DND-41 (cell line): ENCODE measurements at regions not wholly inside any gene's neighbourhood (a gene's known extent, or its start where the extent isn't known, plus 50 kb on each side); places are given as distances from the start of the nearest gene placed in this dataset.

Source experiments
- CTCF ChIP-seq: IDR thresholded peaks from 2 replicates; pipeline ENCODE4 v1.5.1; 2012; ENCODE audit warnings: borderline replicate concordance, low read length, moderate library complexity, mild to moderate bottlenecking; ENCODE audit not compliant: poor library complexity, severe bottlenecking; ENCODE audit errors: extremely low read depth
- EZH2 ChIP-seq: IDR thresholded peaks from 3 replicates; pipeline ENCODE4 v1.6.1; 2012; ENCODE audit warnings: borderline replicate concordance, low read depth, mild to moderate bottlenecking, moderate library complexity, low read length, inconsistent platforms; ENCODE audit not compliant: severe bottlenecking

GRCh38 chr9:103867886-103868285 is 226.2 kb upstream of the SMC2 start:
- TF ChIP-seq CTCF, result no peak
- no peak for TF ChIP-seq EZH2
